Amygdala (tissue), 56 donors: ENCODE measurements at regions not wholly inside any gene's neighbourhood (a gene's known extent, or its start where the extent isn't known, plus 50 kb on each side); places are given as distances from the start of the nearest gene placed in this dataset.

ENCODE experiments used
- DNase-seq, 56 donors: peaks; one replicate each; lab custom pipeline; 2025; lab: John Stamatoyannopoulos, UW

DNA sequence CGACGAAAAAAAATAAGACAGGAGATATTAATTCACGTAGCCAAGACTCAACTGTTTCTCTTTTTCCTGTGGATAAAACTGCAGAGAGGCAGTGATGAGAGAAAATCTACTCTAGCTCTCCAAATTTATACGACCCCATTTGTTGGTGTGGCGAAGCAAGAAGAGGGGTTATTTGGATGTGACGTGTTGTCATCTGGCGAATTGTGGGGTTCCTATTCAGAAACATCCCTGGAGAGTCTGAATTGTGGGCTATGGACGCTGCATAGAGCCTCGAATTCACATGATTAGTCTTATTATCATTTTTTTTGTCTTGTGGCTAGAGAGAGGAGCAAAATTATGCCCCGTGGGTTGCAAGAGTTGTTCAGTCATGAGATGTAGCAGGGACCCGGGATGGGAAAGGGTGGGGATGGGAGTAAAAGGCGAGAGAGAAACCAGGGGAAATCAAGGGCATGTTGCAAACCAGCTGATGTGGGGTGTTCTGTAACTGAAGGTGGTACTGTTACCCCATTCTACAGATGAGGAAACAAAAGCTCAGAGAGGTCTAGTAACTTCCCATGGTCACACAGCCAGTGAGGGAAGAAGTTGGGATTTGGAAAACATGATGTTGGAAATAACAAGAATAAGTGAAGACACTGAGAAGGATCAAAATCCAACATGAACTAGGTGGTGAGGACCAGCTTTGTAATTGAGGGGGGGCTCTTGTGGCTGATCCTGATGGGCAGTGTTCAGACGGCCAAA, 69.2 kb upstream of the SFMBT2 start:
- DNase-seq: no peak

DNA sequence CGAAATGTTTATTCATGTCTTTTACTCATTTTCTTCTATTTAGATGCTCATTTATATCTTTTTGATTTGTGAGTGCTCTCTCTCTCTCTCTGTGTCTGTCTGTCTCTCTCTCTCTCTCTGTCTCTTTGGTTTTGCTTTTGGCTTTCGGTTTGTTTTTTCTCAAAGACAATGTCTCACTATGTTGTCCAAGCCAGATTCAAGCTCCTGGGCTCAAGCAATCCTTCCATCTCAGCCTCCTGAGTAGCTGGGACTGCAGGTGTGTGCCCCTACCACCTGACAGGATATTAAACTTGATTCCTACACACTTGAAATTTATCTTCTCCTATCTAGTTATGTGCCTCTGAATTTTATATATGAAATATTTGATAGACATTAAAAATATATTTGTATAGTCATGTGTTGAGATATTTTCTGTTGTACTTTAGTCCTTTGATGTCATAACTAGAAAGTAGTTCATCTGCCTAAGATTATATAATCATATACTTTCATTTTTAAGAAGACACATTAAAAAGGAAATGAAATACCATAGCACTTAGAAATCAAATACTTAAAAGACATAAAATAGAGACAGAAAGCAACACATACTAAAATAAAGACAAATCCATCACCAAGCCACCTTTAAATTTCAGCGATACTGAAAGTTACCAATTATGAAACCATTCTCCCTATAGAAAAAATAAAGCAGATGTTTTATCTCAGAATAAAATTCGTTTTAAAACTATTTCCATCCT, 68.1 kb upstream of the SFMBT2 start:
- no peak for DNase-seq

DNA sequence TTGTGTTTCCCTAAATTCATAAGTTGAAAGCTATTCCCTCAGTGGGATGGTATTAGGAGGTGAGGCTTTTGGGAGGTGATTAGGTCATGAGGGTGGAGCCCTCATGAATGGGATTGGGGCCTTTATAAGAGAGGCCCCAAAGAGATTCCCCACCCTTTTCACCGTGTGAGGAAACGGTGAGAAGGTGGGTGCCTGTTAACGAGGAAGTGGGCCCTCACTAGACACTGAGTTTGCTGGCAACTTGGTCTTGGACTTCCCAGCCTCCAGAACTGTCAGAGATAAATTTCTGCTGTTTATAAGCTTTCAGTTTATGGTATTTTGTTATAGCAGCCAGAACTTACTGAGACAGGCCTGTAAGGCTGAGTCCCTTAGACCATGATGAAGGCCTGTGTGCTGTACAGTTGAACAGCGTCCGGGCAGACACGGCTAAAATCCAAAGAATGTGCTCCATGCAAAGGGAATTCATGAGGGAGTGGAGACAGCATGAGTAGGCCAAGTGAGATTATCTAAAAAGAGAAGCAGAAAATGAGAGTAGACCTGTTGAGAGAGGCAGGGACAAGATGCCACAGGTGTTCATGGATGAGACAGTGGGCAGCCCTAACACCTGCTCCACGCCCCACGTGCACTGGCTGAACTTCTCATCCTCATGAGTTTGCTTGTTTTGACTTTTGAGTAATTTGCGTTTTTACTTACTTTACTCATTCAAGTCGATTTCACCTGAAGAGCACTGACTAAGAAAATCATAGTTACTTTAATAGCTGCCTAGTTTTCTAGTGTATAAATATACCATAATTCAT, 66.9 kb upstream of the SFMBT2 start:
- DNase-seq: no peak

DNA sequence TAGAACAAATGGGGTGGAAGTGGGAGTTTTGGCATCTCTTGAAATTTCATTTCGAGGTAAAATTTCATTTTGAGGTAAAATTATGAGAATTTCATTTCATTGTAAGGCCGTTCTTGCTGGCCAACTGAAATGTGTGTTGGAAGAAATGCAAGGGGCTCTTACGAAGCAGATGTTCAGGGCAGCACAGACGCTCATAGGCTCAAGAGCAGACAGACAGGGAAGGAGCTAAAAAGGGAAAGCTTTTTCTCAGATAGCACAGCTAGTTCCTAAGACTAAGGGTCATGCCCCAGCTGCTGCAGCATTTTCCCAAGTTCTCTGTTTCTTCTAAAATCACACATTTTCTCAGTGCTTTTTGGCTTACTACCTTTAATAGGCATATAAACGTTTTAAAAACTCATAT, 65.1 kb upstream of the SFMBT2 start:
- DNase-seq: peak in 3 of 56 donors; percentile 14 to 26 (median 18)

DNA sequence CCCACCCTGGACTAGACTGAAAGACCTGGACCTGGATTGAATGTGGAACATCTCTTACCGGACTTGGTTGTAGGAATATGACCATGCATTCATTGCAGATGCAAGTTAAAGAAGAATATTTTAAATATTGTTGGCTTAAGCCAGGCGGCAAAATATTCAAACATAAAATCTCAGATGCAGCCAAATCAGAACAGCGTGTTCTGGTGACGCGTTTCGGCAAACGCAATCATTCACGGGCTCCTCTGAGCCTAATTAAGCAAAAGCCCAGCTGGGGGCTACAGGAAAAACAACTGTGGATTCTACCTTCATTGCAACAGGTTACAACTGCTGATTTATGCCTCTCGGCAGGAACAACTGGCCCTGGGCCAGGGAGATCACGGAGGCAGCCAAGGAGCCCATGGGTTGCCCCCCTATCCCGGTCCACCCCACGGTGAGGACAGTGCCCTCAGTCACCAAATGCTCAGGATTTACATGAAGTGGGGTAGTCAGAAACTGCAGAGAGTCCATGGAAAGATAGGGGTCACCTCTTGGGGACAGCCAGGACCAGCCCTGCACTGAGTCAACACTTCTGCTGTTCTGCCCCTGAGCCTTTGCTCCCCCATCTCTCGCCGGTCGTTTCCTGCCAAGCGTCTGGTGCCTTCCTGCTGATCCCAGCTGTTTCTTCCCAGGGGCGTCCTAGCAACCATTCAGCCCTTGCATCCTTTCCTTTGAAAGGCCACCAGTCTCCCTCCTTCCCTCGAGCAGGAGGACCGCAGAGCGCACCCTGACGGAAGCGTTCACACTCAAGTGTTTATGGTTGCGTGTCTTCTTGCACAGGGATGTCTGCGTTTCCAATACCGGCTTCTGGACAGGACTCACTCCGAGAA, 64.4 kb upstream of the SFMBT2 start:
- DNase-seq: peak in 42 of 56 donors; percentile 13 to 74 (median 35)

DNA sequence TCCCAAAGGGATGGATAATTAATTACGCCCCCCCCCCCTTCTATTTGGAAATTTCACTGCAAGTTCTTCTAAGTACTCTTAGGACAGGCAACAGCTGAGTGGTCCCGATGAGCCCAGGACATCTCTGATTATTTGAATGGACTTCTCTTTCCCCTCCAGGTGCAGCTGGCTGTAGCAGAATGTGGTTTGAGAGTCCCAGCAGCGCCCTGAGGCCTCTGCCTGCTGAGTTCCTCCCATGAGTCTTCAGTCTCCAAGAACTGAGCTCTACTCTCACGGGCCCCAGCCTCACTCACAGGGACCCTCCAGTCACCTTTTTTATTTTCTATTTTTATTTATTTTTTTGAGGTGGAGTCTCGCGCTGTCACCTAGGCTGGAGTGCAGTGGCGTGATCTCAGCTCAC, 63.6 kb upstream of the SFMBT2 start:
- no peak for DNase-seq

DNA sequence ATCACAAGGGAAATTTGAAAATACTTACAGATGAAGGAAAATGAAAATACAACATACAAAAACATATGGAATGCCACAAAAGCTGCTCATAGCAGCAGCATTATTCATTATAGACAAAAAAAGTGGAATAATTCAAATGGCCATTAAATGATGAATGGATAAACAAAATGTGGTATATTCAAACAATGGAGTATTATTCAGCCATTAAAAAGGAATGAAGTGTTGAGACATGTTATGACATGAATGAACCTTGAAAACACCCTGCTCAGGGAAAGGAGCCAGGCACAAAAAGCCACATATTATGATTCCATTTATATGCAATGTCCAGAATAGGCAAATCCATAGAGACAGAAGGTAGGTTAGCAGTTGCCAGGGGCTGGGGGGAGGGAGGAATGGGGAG, 62.6 kb upstream of the SFMBT2 start:
- DNase-seq: no peak

DNA sequence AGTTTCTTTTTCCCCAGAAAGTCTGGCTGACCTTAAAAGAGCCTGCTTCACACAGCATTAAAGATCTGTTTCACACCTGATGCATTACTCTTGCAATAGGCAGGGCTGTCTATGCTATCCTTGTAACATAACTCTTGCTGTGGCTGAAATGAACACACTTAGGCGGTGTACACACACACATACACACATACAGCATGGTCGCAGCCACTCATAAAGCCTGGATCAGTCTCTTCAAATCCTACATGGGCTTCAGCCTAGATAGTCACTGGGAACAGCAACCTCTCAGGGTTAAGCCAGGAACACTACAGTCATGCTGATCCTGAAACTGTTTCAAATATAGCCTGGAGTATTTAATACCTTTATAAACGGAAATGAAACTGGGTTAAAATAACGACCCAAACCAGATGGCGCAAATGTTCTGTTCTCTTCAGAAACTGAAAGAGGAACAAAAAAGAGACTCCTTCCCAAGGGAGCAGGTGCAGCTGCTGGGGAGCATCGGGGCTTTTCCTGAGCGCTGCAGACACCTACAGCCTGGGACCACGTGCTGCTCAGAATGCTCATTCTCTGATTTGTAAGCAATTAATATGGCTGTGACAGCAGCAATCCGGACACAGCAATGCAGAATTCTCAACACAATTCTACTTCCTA, 61.0 kb upstream of the SFMBT2 start:
- peak in 9 of 56 donors; percentile 8 to 58 (median 20) for DNase-seq

DNA sequence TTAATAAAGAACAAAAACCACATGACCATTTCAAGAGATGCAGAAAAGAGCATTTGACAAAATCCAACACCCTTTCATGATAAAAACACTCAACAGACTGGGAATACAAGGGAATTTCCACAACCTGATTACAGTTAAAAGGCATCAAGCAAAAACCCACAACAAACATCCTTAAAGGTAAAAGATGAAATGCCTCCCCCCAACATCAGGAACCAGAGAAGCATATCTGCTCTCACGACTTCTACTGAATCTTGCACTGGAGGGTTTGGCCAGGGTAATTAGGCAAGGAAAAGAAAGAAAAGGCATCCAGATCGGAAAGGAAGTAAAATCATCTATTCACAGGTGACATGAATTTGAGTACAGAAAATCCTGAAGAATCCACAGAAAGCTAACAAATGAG, 59.5 kb upstream of the SFMBT2 start:
- no peak for DNase-seq

DNA sequence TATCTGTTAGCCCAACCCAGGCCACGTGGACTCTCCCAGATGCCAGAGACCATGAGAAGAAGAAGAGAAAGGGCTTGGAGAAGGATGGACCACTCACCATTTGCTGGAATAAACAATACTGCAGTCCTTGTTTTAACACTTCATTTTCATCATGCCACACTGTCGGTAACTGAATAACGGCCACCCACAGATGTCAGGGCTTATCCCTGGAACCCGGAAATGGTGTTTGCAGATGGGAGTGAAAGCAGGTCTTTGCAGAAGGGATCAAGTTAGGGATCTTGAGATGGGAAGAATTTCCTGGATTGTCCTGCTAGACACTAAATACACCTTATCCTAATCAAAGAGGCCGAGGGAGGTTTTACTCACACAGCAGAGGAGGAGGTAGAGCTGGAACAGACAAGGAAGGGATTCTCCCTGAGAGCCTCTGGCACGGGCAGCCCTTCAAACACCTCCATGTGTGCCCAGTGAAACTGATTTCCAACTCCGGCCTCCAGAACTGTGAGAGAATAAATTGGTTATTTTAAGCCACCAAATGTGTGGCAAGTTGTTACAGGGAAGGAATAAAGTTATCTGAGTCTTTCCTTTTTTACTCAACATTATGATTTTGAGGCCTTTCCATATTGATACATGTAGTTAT, 56.3 kb upstream of the SFMBT2 start:
- no peak for DNase-seq

DNA sequence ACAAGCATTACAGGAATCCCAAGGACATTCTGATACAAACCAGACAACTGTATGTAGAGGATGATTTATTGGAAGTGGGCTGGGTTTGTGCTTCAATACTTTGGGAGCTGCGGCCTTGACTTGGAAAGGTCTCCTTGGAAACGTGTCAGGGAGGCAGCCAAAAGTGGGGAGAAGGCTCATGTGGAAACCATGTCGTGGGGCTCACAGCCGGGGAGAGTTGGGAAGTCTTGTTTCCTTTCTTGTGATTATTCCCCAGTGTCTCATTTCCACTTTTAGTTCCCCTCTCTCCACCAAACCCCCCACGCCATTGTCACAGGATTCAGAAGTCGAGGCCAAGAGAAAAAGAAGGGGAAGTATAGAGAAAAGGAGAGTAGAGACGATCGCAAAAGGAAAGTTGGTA, 53.9 kb upstream of the SFMBT2 start:
- DNase-seq: peak in 2 of 56 donors; percentile 12 to 42
